HG03097 (cell line): ENCODE measurements at regions not wholly inside any gene's neighbourhood (a gene's known extent, or its start where the extent isn't known, plus 50 kb on each side); places are given as distances from the start of the nearest gene placed in this dataset.
"Not testable (repeated sequence)": the region's sequence is repeated elsewhere in the genome, so short reads cannot be mapped to it uniquely, and the experiment has no call there.

Source experiments
- ATAC-seq: cut with Tn5 transposase; IDR thresholded peaks from one replicate; pipeline ENCODE4 v1.9.1; 2021; ENCODE audit not compliant: unreplicated experiment, low FRiP score

- no peak for ATAC-seq
Observed at GRCh38 chr12:60441577-60441976, 845.7 kb downstream of the SLC16A7 start.

DNA sequence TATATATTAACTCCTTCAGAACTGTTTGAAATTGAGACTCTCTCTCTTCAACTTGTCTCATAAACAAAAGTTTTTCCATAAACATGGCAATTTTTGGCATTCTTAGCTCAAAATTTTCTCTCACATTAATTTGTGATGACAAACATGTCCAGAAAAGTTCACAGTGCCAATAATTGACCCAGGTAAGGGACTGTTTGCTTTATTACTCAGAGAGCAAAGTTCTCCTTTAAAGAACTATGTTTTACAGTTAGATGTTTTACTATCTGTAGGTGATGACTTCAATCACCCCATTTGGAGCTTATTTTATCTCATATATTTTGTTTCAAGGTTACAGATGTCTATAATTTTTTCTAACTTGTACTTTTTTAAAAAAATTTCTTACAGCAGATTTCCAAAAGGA, 855.6 kb downstream of the SLC16A7 start:
- ATAC-seq = no peak

- ATAC-seq = no peak
Observed at GRCh38 chr12:60465060-60465459, 869.2 kb downstream of the SLC16A7 start.

GRCh38 chr12:60468546-60468945, 872.7 kb downstream of the SLC16A7 start:
- ATAC-seq = no peak

DNA sequence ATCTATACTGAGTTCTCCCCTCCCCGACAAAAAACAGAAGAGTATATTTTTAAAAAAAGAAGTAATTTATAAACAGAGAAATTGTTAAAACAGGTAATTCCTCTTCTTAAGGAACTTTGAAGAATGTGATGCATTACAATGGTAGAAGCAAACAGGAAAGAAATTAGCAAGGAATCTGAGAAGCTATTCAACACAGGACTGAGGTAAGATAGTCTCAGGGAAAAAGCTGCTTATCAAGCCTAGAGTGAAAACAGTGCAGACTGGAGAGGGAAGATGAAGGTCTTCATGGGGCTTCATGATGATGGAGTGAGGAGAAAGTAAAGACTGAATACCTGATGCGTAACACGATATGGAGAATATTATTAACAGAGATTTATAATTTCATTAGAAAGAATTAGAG, 880.0 kb downstream of the SLC16A7 start:
- no peak for ATAC-seq

- ATAC-seq = no peak
Observed at GRCh38 chr12:60487284-60487683, 891.5 kb downstream of the SLC16A7 start.

- no peak for ATAC-seq
Observed at GRCh38 chr12:60489071-60489470, 893.2 kb downstream of the SLC16A7 start.

DNA sequence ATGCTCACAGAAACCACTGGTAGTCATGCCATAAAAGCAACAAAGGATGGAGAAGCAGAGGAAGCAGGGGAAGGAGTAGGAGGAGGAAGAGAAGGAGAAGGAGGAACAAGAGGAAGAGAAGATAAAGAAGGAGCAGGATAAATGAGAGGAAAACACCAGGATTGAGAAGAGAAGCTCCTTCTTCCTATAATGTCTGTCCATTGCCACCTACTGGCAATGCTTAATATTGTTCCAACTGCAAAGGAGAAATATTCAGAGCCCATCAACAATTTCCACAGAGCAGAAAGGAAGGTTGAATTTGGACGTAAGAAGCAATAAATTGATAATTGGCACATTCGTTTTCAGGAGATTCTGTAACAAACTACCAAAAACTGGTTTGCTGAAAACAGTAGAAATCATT, 898.4 kb downstream of the SLC16A7 start:
- ATAC-seq = no peak

- ATAC-seq = no peak
Observed at GRCh38 chr12:60498656-60499055, 902.8 kb downstream of the SLC16A7 start.

DNA sequence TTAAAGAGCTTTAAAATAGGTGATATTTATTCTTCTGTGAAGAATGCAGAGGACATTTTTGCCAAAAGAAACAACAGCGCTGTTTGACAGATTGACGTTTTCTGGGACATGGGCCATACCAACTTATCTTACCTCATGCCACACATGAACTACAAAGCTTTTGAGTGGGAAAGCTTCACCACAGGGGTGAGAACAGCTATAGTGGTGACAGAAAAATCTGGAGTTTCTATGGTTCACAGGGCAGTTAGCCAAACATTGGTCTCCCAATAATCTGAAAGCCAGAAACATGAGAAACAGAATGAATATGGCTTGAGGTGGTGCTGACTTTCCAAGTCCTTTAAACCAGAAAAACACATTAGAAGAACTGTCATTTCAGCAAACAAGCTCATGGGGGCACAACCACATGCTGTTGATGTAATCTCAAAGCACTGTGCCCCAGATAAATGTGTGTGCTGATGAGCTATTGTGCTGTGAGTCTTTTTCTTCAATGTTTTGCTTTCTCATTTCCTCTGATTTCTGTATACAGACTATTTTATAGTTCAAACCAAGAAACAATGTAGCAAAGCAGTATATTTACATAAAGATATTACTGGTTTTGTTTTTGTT, 905.4 kb downstream of the SLC16A7 start:
- ATAC-seq = no peak

- no peak for ATAC-seq
Observed at GRCh38 chr12:60522684-60523400, 927.0 kb downstream of the SLC16A7 start.

DNA sequence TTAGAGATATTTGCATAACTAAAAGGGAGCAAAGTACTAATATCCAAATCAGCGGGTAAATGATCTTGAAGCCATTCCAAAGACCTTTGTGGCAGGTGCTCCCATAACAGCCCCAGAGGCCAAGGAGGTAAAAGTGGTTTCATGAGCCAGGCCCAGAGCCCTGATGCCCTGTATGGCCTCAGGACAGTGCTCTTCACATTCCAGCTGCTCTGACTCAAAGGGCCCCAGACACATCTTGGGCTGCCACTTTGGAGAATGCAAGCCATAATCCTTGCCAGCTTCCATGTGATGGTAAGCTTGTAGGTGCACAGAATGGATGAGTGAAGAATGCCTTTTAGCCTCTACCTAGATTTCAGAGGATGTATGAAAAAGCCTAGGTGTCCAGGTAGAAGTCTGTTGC, 933.4 kb downstream of the SLC16A7 start:
- ATAC-seq = no peak

DNA sequence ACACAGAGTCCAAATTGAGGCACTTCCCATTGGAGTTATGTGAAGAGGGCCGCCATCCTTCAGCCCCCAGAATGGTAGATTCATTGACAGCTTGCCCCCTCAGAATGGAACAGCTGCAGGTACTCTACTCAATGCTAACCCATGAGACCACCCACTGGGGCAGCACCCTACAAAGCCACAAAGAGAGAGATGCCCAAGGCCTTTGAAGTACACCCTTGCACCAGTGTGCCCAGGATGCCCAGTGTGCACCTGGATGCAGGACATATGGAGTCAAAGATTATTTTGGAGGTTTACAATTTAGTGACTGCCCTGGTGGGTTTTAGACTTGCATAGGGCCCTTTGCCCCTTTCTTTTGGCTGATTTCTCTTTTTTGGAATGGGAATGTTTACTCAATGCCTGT, 933.9 kb downstream of the SLC16A7 start:
- no peak for ATAC-seq

GRCh38 chr12:60535363-60535762, 939.5 kb downstream of the SLC16A7 start:
- no peak for ATAC-seq

GRCh38 chr12:60539592-60539991, 943.8 kb downstream of the SLC16A7 start:
- ATAC-seq = no peak

DNA sequence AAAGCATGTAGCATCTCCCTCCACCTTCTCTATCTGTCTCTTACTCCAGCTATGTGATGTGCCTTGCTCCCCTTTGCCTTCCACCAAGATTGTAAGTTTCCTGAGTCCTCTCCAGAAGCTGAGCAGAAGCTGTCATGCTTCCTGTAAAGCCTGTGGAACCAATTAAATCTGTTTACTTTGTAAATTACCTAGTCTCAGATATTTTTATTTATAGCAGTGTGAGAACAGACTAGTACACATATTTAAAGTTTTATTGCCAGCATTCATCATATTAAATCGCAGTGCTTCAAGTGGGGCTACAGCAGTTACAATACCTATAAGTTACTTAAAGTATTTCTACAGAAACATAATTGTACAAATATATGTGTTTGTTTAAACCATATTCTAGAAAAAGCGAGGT, 973.1 kb downstream of the SLC16A7 start:
- ATAC-seq = no peak

DNA sequence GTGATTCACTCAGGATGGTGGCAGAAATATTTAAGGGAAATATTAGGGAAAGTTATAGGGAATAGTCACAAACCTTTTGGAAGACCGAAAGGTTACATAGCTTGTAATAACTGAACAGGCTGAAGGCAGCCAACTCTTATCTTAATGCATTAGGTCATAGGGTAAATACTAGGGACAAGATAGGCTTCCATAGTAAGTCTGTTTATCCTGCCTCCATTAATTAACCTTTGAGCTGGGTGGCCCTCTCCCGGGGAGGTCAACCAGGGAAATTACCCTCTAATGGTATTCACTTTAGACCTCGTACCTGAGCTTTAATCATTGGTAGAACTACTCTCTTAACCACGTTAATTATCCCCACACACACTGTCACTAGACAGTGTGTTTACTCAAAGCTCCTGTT, 981.8 kb downstream of the SLC16A7 start:
- no peak for ATAC-seq

DNA sequence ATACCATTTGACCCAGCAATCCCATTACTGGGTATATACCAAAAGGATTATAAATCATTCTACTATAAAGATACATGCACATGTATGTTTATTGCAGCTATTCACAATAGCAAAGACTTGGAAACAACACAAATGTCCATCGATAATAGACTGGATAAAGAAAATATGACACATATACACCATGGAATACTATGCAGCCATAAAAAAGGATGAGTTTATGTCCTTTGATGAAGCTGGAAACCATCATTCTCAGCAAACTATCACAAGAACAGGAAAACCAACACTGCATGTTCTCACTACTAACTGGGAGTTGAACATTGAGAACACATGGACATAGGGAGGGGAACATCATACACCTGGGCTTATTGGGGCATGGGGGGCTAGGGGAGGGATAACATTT, 991.8 kb downstream of the SLC16A7 start:
- ATAC-seq = not testable (repeated sequence)

DNA sequence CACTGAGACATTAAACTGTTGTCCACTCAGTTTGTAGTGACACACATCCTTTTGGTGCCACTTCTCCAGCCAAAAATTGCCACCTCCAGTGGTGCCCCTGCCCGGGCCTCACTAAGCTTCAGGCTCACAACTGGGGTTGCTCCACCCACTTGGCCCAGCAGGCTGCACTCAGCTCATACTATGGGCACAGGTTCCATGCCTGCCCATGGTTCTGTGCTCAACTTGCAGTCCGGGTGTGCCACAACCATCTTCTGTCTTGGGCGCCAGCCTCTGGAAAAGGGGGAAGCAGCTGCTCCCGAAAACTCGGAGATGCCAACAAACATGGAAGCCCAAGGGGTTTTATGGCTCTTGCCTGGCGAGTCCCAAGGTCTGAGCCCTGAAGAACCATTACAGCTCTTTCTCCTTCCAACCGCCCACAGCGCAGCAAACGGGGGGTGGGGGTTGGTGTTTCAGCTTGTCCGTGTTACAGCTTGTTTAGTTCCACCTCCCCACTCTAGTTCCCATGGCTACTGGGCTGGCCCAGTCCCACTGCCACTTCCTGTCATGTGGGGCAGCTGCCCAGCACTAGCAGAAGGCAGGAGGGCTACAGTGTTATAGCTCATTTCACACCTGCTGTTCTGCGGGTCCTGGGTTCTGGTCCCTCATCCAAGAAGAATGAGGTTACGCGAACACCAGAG, 998.3 kb downstream of the SLC16A7 start:
- no peak for ATAC-seq

DNA sequence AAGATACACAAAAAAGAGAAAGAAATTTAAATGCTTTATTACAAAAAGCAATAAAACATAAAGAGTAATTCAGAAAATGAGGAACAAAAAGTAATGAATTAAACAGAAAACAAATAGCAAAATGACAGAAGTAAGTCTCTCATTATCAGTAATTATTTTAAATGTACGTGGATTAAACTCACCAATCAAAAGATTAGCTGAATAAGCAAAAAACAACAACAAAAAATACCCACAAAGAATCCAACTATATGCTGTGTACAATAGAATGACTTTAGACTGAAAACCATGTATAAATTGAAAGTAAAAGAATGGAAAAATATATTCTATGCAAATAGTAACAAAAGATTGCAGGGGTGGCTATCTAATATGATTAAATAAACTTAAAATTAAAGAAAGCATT, 1006.8 kb downstream of the SLC16A7 start:
- ATAC-seq = no peak

DNA sequence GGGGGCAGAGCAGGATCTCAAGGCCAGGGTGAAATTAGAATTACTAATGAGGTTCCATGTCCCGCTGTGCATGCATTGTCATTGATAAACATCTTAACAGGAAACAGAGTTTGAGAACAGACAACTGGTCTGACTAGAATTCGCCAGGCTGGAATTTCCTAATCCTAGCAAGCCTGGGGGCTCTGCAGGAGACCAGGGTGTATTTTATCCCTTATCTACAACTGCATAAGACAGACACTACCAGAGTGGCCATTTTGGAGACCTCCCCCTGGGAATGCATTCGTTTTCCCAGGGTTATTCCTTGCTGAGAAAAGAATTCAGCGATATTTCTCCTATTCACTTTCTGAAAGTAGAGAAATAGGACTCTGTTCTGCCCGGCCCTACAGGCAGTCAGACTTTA, 1007.6 kb downstream of the SLC16A7 start:
- ATAC-seq = not testable (repeated sequence)

DNA sequence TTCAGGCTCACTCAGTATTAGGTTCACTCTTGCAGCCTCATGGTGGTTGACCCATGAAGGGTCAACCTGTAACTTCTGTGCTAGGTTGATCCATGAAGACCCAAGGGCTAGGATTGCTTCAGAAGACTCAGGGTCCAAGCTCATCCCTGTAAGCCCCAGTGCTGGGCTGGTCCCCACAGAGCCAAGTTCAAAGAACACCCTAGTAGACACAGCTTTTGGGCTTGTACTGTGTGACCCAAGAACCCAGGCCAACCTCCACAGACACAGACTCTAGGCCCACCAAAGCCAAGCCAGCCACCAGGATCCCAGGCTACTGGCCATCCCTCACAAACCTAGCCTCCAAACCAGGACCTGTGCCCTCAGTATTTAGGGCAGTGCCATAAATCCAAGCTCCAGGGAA, 1020.6 kb downstream of the SLC16A7 start:
- ATAC-seq = no peak
